Fibroblast of lung (primary cell): ENCODE measurements at regions not wholly inside any gene's neighbourhood (a gene's known extent, or its start where the extent isn't known, plus 50 kb on each side); places are given as distances from the start of the nearest gene placed in this dataset.

Source experiments
- DNase-seq, 2 donors: peaks; one replicate each; pipeline versions ENCODE4 v3.0.0 to v3.0.0-alpha.2; 2010; ENCODE audit warnings: low read depth in 2 of 2
- H2AFZ ChIP-seq: 2 replicates; pipeline ENCODE4 v1.5.1; 2012; ENCODE audit warnings: low read length, control low read depth, inconsistent platforms
- H3K27ac ChIP-seq: 2 replicates; pipeline ENCODE4 v1.5.1; 2011; ENCODE audit warnings: low read length, control low read depth; ENCODE audit not compliant: insufficient read depth
- H3K27me3 ChIP-seq: 2 replicates; pipeline ENCODE4 v1.5.1; 2011; ENCODE audit warnings: mild to moderate bottlenecking, low read length; ENCODE audit not compliant: control insufficient read depth, insufficient read depth
- H3K36me3 ChIP-seq: 2 replicates; pipeline ENCODE4 v1.5.1; 2011; ENCODE audit warnings: low read length; ENCODE audit not compliant: control insufficient read depth, insufficient read depth
- H3K4me1 ChIP-seq: 2 replicates; pipeline ENCODE4 v1.5.1; 2011; ENCODE audit warnings: low read length; ENCODE audit not compliant: control insufficient read depth, insufficient read depth; ENCODE audit errors: extremely low read depth
- H3K4me2 ChIP-seq: 2 replicates; pipeline ENCODE4 v1.5.1; 2011; ENCODE audit warnings: low read length, control low read depth; ENCODE audit not compliant: insufficient read depth; ENCODE audit errors: extremely low read depth
- H3K4me3 ChIP-seq, 4 experiments: fragments of 200-600 bp in 1 of 4; sonication (generic) in 1 of 4; replicated peaks in 1 of 4; 2 replicates each; pipeline ENCODE4 v1.5.1; 2011 to 2016; ENCODE audit warnings: low read length in 4 of 4, low read depth in 3 of 4, mild to moderate bottlenecking in 3 of 4, control low read depth in 2 of 4, inconsistent platforms in 1 of 4, mixed read lengths in 1 of 4; ENCODE audit not compliant: insufficient read depth in 1 of 4; ENCODE audit errors: control extremely low read depth in 1 of 4
- H3K79me2 ChIP-seq: 2 replicates; pipeline ENCODE4 v1.5.1; 2012; ENCODE audit warnings: mild to moderate bottlenecking, low read length, inconsistent platforms; ENCODE audit not compliant: control insufficient read depth, insufficient read depth
- H3K9ac ChIP-seq: 2 replicates; pipeline ENCODE4 v1.5.1; 2011; ENCODE audit warnings: mild to moderate bottlenecking, low read length, control low read depth; ENCODE audit not compliant: insufficient read depth
- H3K9me3 ChIP-seq: 2 replicates; pipeline ENCODE4 v1.5.1; 2012; ENCODE audit warnings: low read depth, low read length; ENCODE audit not compliant: control insufficient read depth, insufficient read depth
- H4K20me1 ChIP-seq: 2 replicates; pipeline ENCODE4 v1.5.1; 2011; ENCODE audit warnings: low read length; ENCODE audit not compliant: control insufficient read depth, insufficient read depth; ENCODE audit errors: extremely low read depth
- EZH2 ChIP-seq: IDR thresholded peaks from 2 replicates; pipeline ENCODE4 v1.5.1; 2012; ENCODE audit warnings: low read length, control low read depth, mild to moderate bottlenecking; ENCODE audit errors: missing control alignments
- TF ChIP-seq, protein P1 (sequence below), 2 donors: IDR thresholded peaks in 1 of 2; conservative IDR thresholded peaks in 1 of 2; 1 replicate in 1 of 2; 2 replicates in 1 of 2; pipeline ENCODE4 v1.5.1; 2011 to 2012; ENCODE audit warnings: low read length in 2 of 2, control low read depth in 1 of 2, inconsistent platforms in 1 of 2, low read depth in 1 of 2, mild to moderate bottlenecking in 1 of 2

- peak in 1 of 2 donors; percentile 45 for DNase-seq
- Histone ChIP-seq H3K4me3 (no peak overlapping the region), H3K4me1 (peaks cover 30% of the 10 kb centered on the region), H3K9me3 (peaks cover 2% of the 10 kb centered on the region), H3K79me2 (no peaks in the 10 kb centered on the region), H3K36me3 (no peaks in the 10 kb centered on the region), H3K27ac (peak overlapping the region; percentile 75), H3K27me3 (no peaks in the 10 kb centered on the region), H3K4me2 (no peak overlapping the region), H3K9ac (no peak overlapping the region), H4K20me1 (no peaks in the 10 kb centered on the region), H2AFZ (no peak overlapping the region)
- TF ChIP-seq, protein P1, sequence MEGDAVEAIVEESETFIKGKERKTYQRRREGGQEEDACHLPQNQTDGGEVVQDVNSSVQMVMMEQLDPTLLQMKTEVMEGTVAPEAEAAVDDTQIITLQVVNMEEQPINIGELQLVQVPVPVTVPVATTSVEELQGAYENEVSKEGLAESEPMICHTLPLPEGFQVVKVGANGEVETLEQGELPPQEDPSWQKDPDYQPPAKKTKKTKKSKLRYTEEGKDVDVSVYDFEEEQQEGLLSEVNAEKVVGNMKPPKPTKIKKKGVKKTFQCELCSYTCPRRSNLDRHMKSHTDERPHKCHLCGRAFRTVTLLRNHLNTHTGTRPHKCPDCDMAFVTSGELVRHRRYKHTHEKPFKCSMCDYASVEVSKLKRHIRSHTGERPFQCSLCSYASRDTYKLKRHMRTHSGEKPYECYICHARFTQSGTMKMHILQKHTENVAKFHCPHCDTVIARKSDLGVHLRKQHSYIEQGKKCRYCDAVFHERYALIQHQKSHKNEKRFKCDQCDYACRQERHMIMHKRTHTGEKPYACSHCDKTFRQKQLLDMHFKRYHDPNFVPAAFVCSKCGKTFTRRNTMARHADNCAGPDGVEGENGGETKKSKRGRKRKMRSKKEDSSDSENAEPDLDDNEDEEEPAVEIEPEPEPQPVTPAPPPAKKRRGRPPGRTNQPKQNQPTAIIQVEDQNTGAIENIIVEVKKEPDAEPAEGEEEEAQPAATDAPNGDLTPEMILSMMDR (conservative IDR thresholded peaks at IDR 0.05 in 1 of 2, IDR thresholded peaks at IDR 0.05 in 1 of 2; ENCODE audit: low read depth in 1 of 2, low read length in 2 of 2) = no peak
- no peak for TF ChIP-seq EZH2
Measured at GRCh38 chr18:8945514-8945913, 157.0 kb upstream of the NDUFV2 start.

- Histone ChIP-seq H3K27me3 (no peaks in the 10 kb centered on the region), H3K4me3 (no peak overlapping the region), H3K9ac (no peak overlapping the region), H3K4me2 (no peak overlapping the region), H3K4me1 (peaks cover 30% of the 10 kb centered on the region), H3K9me3 (peaks cover 2% of the 10 kb centered on the region), H2AFZ (no peak overlapping the region), H4K20me1 (no peaks in the 10 kb centered on the region), H3K27ac (peak overlapping the region; percentile 87), H3K79me2 (no peaks in the 10 kb centered on the region), H3K36me3 (no peaks in the 10 kb centered on the region)
- TF ChIP-seq, protein P1 (conservative IDR thresholded peaks at IDR 0.05 in 1 of 2, IDR thresholded peaks at IDR 0.05 in 1 of 2; ENCODE audit: low read depth in 1 of 2, low read length in 2 of 2) = no peak
- TF ChIP-seq EZH2 = no peak
- peak; percentile 98 for DNase-seq
Measured at GRCh38 chr18:8946066-8946838, 156.2 kb upstream of the NDUFV2 start.

GRCh38 chr18:8947566-8947965, 154.9 kb upstream of the NDUFV2 start:
- H3K9ac ChIP-seq = no peak overlapping the region
- H3K36me3 ChIP-seq = no peaks in the 10 kb centered on the region
- no peak overlapping the region for H3K4me2 ChIP-seq
- peak in 1 of 2 donors; percentile 81 for DNase-seq
- TF ChIP-seq, protein P1 (conservative IDR thresholded peaks at IDR 0.05 in 1 of 2, IDR thresholded peaks at IDR 0.05 in 1 of 2; ENCODE audit: low read depth in 1 of 2, low read length in 2 of 2) = no peak
- no peak for TF ChIP-seq EZH2
- H3K27me3 ChIP-seq = no peaks in the 10 kb centered on the region
- H3K79me2 ChIP-seq = no peaks in the 10 kb centered on the region
- peaks cover 2% of the 10 kb centered on the region for H3K9me3 ChIP-seq
- peak overlapping the region; percentile 86 for H3K27ac ChIP-seq
- no peak overlapping the region for H2AFZ ChIP-seq
- no peak overlapping the region for H3K4me3 ChIP-seq
- H4K20me1 ChIP-seq = no peaks in the 10 kb centered on the region
- H3K4me1 ChIP-seq = peaks cover 30% of the 10 kb centered on the region
